ENCODE measurements at regions not wholly inside any gene's neighbourhood (a gene's known extent, or its start where the extent isn't known, plus 50 kb on each side); places are given as distances from the start of the nearest gene placed in this dataset.
A peak's percentile ranks its signal among the peaks of the same experiment; 100 is the strongest.

- WGBS, result 77% methylated on average over 7 of the region's 7 CpGs
- no peak for DNase-seq (ENCODE audit: extremely low spot score)
- Histone ChIP-seq H3K27ac (ENCODE audit: low read depth) (no peak overlapping the region), H3K4me1 (ENCODE audit: insufficient read depth) (no peaks in the 10 kb centered on the region), H3K36me3 (ENCODE audit: insufficient read depth) (no peaks in the 10 kb centered on the region), H3K4me3 (ENCODE audit: low read depth, low read length) (no peak overlapping the region)
Observed at GRCh38 chr7:130910949-130911944, 177.2 kb upstream of the KLF14 start.

GRCh38 chr7:130912082-130912861 is 178.3 kb upstream of the KLF14 start:
- Histone ChIP-seq H3K27ac (ENCODE audit: low read depth) (peak overlapping the region; percentile 80), H3K4me1 (ENCODE audit: insufficient read depth) (no peaks in the 10 kb centered on the region), H3K36me3 (ENCODE audit: insufficient read depth) (no peaks in the 10 kb centered on the region), H3K4me3 (ENCODE audit: low read depth, low read length) (peak overlapping the region; percentile 32)
- DNase-seq (ENCODE audit: extremely low spot score), result no peak
- WGBS, result 51% methylated on average over 7 of the region's 7 CpGs

- Histone ChIP-seq H3K4me3 (ENCODE audit: low read depth, low read length) (peak overlapping the region; percentile 32), H3K36me3 (ENCODE audit: insufficient read depth) (no peaks in the 10 kb centered on the region), H3K4me1 (ENCODE audit: insufficient read depth) (peaks cover 2% of the 10 kb centered on the region), H3K27ac (ENCODE audit: low read depth) (peak overlapping the region; percentile 80)
- 9% methylated on average over 18 of the region's 18 CpGs for WGBS
- DNase-seq (ENCODE audit: extremely low spot score), result no peak
Observed at GRCh38 chr7:130912862-130913638, 179.0 kb upstream of the KLF14 start.

- Histone ChIP-seq H3K4me3 (ENCODE audit: low read depth, low read length) (no peak overlapping the region), H3K36me3 (ENCODE audit: insufficient read depth) (no peaks in the 10 kb centered on the region), H3K27ac (ENCODE audit: low read depth) (peak overlapping the region; percentile 60), H3K4me1 (ENCODE audit: insufficient read depth) (peaks cover 4% of the 10 kb centered on the region)
- DNase-seq (ENCODE audit: extremely low spot score), result no peak
- 50% methylated on average over 12 of the region's 12 CpGs for WGBS
Observed at GRCh38 chr7:130913639-130914553, 179.9 kb upstream of the KLF14 start.

- 94% methylated on average over 10 of the region's 10 CpGs for WGBS
- no peaks in the 10 kb centered on the region for H3K36me3 ChIP-seq (ENCODE audit: insufficient read depth)
- H3K4me1 ChIP-seq (ENCODE audit: insufficient read depth), result peaks cover 6% of the 10 kb centered on the region
- no peak overlapping the region for H3K4me3 ChIP-seq (ENCODE audit: low read depth, low read length)
- no peak for DNase-seq (ENCODE audit: extremely low spot score)
- no peak overlapping the region for H3K27ac ChIP-seq (ENCODE audit: low read depth)
Observed at GRCh38 chr7:130914554-130915294, 180.7 kb upstream of the KLF14 start.

- no peak overlapping the region for H3K27ac ChIP-seq (ENCODE audit: low read depth)
Observed at GRCh38 chr7:130917669-130918128, 183.7 kb upstream of the KLF14 start.

GRCh38 chr7:130918129-130919052 is 184.4 kb upstream of the KLF14 start:
- H3K27ac ChIP-seq (ENCODE audit: low read depth), result no peak overlapping the region
- peaks cover 8% of the 10 kb centered on the region for H3K4me1 ChIP-seq (ENCODE audit: insufficient read depth)

More at GRCh38 chr7:130917669-130918128, 183.7 kb upstream of the KLF14 start:
- DNase-seq (ENCODE audit: extremely low spot score), result no peak
- Histone ChIP-seq H3K36me3 (ENCODE audit: insufficient read depth) (no peaks in the 10 kb centered on the region), H3K4me3 (ENCODE audit: low read depth, low read length) (no peak overlapping the region), H3K4me1 (ENCODE audit: insufficient read depth) (peaks cover 8% of the 10 kb centered on the region)
- WGBS, result 63% methylated on average over 5 of the region's 5 CpGs

GRCh38 chr7:130919316-130920103 is 185.5 kb upstream of the KLF14 start:
- Histone ChIP-seq H3K4me3 (ENCODE audit: low read depth, low read length) (no peak overlapping the region), H3K27ac (ENCODE audit: low read depth) (no peak overlapping the region), H3K4me1 (ENCODE audit: insufficient read depth) (peaks cover 8% of the 10 kb centered on the region), H3K36me3 (ENCODE audit: insufficient read depth) (no peaks in the 10 kb centered on the region)
- WGBS, result 75% methylated on average over 2 of the region's 2 CpGs
- DNase-seq (ENCODE audit: extremely low spot score), result no peak

More at GRCh38 chr7:130918129-130919052, 184.4 kb upstream of the KLF14 start:
- Histone ChIP-seq H3K36me3 (ENCODE audit: insufficient read depth) (no peaks in the 10 kb centered on the region), H3K4me3 (ENCODE audit: low read depth, low read length) (no peak overlapping the region)
- 75% methylated on average over 11 of the region's 11 CpGs for WGBS
- DNase-seq (ENCODE audit: extremely low spot score), result no peak

GRCh38 chr7:130920122-130920521 is 186.1 kb upstream of the KLF14 start:
- no peak for DNase-seq (ENCODE audit: extremely low spot score)
- Histone ChIP-seq H3K36me3 (ENCODE audit: insufficient read depth) (no peaks in the 10 kb centered on the region), H3K4me1 (ENCODE audit: insufficient read depth) (peaks cover 8% of the 10 kb centered on the region), H3K27ac (ENCODE audit: low read depth) (no peak overlapping the region), H3K4me3 (ENCODE audit: low read depth, low read length) (no peak overlapping the region)
- WGBS, result 65% methylated on average over 3 of the region's 3 CpGs

GRCh38 chr7:130921391-130922180 is 187.6 kb upstream of the KLF14 start:
- 65% methylated on average over 23 of the region's 23 CpGs for WGBS
- DNase-seq (ENCODE audit: extremely low spot score), result no peak
- Histone ChIP-seq H3K36me3 (ENCODE audit: insufficient read depth) (no peaks in the 10 kb centered on the region), H3K4me3 (ENCODE audit: low read depth, low read length) (no peak overlapping the region), H3K27ac (ENCODE audit: low read depth) (peak overlapping the region; percentile 71), H3K4me1 (ENCODE audit: insufficient read depth) (peaks cover 9% of the 10 kb centered on the region)
